Fibroblast of skin of left quadriceps (primary cell): ENCODE measurements at regions not wholly inside any gene's neighbourhood (a gene's known extent, or its start where the extent isn't known, plus 50 kb on each side); places are given as distances from the start of the nearest gene placed in this dataset.

ENCODE experiments used
- DNase-seq, 2 experiments: peaks; one replicate each; pipeline ENCODE4 v3.0.0-alpha.2; 2013; ENCODE audit warnings: low read depth in 2 of 2

GRCh38 chr20:34163307-34163706 is 51.3 kb upstream of the EIF2S2 start:
- no peak for DNase-seq

GRCh38 chr20:34164381-34164984 is 52.4 kb upstream of the EIF2S2 start:
- no peak for DNase-seq

- DNase-seq: no peak
Observed at GRCh38 chr20:34165018-34165619, 53.1 kb upstream of the EIF2S2 start.

DNA sequence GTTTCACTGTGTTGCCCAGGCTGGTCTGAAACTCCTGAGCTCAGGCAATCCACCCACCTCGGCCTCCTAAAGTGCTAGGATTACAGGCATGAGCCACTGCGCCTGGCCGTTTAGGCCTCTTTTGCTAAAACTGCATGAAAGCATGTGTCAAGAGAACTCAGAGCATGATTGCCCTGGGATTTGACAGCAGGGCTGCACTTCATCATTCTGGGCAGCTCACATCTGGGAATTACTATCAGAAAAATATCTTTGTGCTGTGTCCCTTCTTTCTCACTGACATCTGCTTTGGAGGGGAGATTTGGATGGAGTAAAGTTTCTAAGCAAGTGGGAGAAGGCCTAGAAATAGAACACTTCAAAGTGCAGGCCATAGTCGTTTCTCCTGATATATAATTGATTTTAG is 59.6 kb upstream of the EIF2S2 start:
- DNase-seq: no peak

DNA sequence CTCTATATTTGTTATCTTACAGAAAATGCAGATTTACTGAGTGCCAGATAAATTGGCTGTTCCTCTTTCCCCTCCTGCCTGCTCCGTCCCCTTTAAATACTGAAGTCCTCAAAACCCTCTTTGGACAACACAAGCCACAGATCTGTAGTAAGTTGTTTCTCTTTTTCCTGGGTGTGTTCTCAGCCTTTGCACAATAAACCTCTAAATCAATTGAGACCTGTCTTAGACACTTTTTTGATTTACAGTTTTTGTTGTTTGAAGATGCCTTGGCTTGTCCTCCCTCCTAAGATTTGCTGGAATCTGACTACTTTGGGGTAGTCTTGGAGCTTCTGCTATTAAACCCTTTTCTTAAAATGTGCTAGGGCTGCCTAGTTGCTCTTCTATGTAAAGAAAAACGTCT is 60.9 kb upstream of the EIF2S2 start:
- no peak for DNase-seq

DNA sequence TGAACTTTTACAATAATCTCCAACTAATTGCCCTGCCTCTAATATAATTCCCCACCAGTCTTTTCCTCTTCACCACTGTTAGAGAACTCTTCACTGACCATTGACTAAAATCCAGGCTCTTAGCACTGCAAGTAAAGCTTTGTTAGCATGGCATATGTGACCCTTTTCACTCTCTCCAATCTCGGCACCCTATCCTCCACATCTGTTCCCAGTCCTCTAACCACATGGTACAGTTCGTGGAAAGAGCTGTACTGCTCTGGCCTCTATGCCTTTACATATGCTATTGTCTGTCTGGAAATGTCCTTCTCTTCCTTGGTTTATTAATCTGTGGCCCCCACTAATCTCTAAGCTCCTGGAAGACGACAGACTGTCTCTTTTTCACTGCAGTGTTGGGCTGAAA is 63.0 kb upstream of the EIF2S2 start:
- no peak for DNase-seq

- DNase-seq: no peak
Observed at GRCh38 chr20:34175879-34176278, 63.8 kb upstream of the EIF2S2 start.

- DNase-seq: no peak
Observed at GRCh38 chr20:34177052-34177451, 64.2 kb upstream of the ASIP start.

DNA sequence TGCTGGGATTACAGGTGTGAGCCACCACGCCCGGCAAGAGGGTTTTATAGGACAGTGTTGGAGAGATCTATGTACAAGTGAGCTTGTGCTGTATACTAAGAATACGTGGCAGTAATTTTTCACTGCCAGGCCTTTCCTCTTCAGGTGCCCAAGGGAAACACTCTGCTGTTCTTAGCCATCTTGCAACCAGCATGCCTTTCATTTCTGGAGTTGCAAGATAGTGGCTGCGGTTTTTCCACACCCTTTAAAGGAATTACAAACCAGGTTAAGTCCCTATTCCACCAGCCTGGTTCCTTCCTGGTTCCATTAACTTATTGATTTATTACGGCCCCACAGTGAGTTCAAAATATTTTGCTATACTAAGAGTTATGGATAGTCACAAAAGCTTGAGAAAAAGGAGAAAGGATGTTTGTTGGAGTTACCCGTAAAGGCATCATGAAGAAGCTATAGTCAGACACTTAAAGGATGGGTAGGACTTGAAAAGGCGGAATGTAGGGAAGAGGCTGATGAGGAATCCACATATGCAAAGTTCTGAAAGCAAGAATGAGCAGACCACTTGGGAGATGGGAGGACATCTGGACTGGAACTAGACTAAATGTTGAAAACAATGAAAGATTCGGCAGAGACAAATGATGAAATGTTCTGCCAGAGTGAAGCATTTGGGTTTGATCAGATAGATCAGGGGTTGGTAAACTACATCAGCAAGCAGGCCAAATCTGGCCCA is 61.4 kb upstream of the ASIP start:
- no peak for DNase-seq

DNA sequence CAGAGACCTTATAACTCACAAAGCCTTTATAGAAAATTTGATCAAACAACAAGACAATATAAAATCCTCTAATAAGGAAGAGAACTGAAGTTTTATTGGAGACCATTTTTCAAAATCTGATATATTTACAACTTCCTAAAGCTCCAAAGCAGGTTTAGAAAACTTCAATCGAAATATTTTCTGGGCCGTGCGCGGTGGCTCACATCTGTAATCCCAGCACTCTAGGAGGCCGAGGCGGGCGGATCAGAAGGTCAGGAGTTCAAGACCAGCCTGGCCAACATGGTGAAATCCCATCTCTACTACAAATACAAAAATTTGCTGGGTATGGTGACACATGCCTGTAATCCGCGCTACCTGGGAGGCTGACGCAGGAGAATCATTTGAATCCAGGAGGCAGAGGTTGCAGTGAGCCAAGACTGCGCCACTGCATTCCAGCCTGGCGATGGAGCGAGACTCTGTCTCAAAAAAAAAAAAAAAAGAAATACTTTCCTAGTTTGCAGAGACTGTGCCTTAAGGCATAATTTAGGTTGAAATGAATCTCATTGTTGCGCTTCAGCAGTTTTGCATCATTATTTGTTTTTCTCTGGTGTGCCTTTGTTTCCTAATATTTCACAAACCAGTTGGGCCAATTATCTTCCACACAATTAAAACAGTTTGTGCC is 60.6 kb upstream of the ASIP start:
- no peak for DNase-seq

DNA sequence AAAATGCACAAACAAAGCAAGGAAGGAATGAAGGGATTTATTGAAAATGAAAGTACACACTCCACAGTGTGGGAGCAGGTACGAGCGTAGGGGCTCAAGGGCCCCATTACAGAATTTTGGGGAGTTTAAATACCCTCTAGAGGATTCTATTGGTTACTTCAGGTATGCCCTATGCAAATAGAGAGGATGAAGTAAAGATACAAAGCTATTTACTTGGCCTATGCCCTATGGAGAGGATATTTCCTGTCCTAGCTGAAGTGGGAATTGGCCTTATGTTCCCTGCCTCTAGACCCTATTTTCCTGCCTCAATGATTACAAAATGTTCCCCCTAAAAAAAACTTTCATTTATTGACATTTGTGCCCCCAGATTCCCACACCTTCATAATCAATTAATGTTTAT is 59.7 kb upstream of the ASIP start:
- no peak for DNase-seq

DNA sequence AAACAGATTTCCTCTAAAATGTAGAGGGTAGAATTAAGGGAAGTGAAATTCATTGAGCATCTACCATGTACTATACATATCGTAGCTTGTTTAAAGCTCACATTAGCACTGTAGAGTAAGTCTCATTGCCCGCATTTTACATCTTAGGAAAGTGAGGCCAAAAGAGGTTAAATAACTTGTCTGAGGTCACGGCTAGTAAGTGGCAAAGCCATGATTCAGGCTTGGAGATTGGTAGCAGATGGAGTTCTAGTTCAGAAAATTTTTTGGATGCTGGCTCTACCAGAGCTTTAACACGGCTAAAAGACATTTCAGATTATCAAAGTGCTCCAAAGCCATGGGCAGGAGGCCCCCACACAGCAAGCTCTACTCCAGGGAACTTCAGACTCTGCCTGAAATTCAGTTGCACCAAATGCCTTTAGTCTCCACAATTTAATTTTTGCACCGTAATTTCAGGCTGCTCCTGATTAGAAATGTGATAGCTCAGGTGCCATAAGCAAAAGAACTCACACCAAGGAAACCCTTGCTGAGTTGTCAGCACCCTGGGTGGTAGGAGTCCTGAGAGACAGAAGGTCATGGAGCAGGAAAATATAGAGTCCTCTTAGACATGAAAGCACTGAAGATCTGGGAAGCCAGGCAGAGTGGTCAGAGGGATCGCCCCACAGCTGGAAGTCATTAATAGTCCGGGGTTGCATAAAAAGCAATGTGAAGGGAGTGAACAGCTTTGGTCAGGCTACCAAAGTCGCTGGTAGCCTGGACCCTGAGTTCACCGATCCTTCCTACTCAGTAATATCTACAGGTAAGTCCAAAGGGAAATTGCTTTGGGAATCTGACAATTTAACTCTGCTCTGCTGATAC is 55.2 kb upstream of the ASIP start:
- DNase-seq: no peak

DNA sequence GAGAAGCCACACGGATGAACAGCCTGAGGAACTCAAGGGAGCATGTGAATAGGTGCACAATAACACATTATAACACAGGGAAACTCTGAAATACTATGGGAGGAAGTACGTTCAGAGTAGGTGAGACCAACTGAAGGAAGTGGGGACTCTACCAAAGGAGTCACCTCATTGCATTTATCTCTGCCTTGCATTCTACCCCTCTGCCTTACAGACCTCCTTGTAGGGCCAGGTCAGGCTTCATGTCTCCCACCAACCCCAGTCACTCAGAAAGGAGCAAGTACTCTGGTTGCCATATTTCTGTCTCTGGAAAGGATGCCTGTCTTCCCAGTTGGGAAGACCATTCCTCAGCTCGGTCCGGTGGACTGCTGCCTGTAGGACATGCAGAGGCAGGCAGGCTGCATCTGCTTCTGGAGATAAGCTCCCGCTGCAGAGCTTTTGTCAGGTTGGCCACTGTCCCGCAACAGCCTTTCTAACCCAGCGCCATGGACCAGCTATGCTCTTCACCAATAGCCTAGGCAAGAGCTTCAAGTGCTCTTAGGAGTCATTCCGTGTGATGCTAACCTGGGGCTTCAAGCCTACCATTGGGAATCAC is 51.6 kb upstream of the ASIP start:
- no peak for DNase-seq

DNA sequence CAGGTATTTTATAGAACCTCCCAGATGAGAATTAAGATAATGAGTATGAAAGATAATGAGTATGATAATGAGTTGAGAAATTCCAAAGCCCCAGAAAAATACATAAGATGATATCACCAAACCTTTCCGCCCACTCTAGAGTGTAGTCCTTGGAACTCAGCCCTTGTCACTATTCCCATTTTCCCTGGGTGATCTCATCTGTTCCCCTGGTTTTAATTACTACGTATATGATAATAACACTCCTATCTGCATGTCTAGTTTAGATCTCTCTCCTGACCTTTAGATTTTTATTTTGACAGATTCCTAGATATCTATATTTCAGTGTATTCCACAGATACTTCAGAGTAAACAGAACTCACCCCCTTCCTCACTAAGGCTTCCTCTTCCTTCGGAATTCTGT is 51.0 kb upstream of the ASIP start:
- no peak for DNase-seq

DNA sequence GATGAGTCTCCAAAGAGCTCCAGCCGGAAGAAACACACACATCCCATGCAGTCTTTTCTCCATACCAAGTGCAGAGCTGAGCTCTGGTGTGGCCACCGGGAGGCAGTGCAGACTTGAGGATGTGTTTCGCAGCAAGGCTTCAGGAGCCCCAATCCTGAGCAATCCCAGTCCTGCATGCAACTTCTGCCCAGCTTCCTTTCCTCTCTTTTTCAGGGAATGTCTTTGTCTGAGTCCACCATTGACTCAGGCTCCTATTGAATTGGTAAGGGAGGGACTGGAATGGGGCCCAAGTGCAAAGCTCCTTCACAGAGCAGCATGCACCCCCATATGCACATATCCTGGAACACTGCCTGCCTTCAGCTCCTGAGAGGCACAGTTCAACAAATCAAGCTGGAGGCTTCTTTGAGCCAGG is 50.5 kb upstream of the ASIP start:
- DNase-seq: peak; percentile 77 to 78
